Karpas-422 (cell line): ENCODE measurements at regions not wholly inside any gene's neighbourhood (a gene's known extent, or its start where the extent isn't known, plus 50 kb on each side); places are given as distances from the start of the nearest gene placed in this dataset.
A peak's percentile ranks its signal among the peaks of the same experiment; 100 is the strongest.
"Not testable (repeated sequence)": the region's sequence is repeated elsewhere in the genome, so short reads cannot be mapped to it uniquely, and the experiment has no call there.

Experiments used
- DNase-seq: peaks from one replicate; pipeline ENCODE4 v3.0.0-alpha.2; 2015
- H2AFZ ChIP-seq: fragments of 200-600 bp; sonication (generic); 2 replicates; pipeline ENCODE4 v1.6.1; 2014; ENCODE audit warnings: antibody characterized with exemption, low read length, mixed read lengths
- H3K27ac ChIP-seq: fragments of 200-600 bp; sonication (generic); 2 replicates; pipeline ENCODE4 v1.5.1; 2014; ENCODE audit warnings: mild to moderate bottlenecking, low read length, moderate library complexity
- H3K27me3 ChIP-seq: fragments of 200-600 bp; sonication (generic); 2 replicates; pipeline ENCODE4 v1.6.1; 2014; ENCODE audit warnings: low read length, mixed read lengths
- H3K36me3 ChIP-seq: fragments of 200-600 bp; sonication (generic); 2 replicates; pipeline ENCODE4 v1.6.1; 2014; ENCODE audit warnings: low read length, mixed read lengths; ENCODE audit not compliant: insufficient read depth
- H3K4me1 ChIP-seq: fragments of 200-600 bp; sonication (generic); 2 replicates; pipeline ENCODE4 v1.6.1; 2014; ENCODE audit warnings: mild to moderate bottlenecking, low read length, mixed read lengths
- H3K4me2 ChIP-seq: fragments of 200-600 bp; sonication (generic); 2 replicates; pipeline ENCODE4 v1.6.1; 2014; ENCODE audit warnings: low read length, low read depth, mild to moderate bottlenecking; ENCODE audit not compliant: poor library complexity, severe bottlenecking
- H3K4me3 ChIP-seq: fragments of 200-600 bp; sonication (generic); 2 replicates; pipeline ENCODE4 v1.5.1; 2014; ENCODE audit warnings: mild to moderate bottlenecking, antibody characterized with exemption, low read length, mixed read lengths
- H3K79me2 ChIP-seq: fragments of 200-600 bp; sonication (generic); 2 replicates; pipeline ENCODE4 v1.6.1; 2014; ENCODE audit warnings: mild to moderate bottlenecking, low read length, mixed read lengths
- H3K9ac ChIP-seq: fragments of 200-600 bp; sonication (generic); 2 replicates; pipeline ENCODE4 v1.6.0; 2014; ENCODE audit warnings: low read length
- H3K9me2 ChIP-seq: fragments of 200-600 bp; sonication (generic), shearing (Covaris generic); replicated peaks from 2 replicates; pipeline ENCODE4 v1.6.0; 2014; ENCODE audit warnings: mild to moderate bottlenecking, low read length, moderate library complexity; ENCODE audit not compliant: insufficient read depth
- H3K9me3 ChIP-seq: fragments of 300-700, 200-600 bp; sonication (generic); 2 replicates; pipeline ENCODE4 v1.6.1; 2014; ENCODE audit warnings: low read length, mixed read lengths
- H4K20me1 ChIP-seq: fragments of 200-600 bp; sonication (generic); 2 replicates; pipeline ENCODE4 v1.6.1; 2014; ENCODE audit warnings: mild to moderate bottlenecking, antibody characterized with exemption, low read length, low read depth; ENCODE audit not compliant: insufficient read depth

- H3K9ac ChIP-seq, result no peak overlapping the region
Observed at GRCh38 chr14:105710119-105711043, 184.0 kb downstream of the TMEM121 start.

DNA sequence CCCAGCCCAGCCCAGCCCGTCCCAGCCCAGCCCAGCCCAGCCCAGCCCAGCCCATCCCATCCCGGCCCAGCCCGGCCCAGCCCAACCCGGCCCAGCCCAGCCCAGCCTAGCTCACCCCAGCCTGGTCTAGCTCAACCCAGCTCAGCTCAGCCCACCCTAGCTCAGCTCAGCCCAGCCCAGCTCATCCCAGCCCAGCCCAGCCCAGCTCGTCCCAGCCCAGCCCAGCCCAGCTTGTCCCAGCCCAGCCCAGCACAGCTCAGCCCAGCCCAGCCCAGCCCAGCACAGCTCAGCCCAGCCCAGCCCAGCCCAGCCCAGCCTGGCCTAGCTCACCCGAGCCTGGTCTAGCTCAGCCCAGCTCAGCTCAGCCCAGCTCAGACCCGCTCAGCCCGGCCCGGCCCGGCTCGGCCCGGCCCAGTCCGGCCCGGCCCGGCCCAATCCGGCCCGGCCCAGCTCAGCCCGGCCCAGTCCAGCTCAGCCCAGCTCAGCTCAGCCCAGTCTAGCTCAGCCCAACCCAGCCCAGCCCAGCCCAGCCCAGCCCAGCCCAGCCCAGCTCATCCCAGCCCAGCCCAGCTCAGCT is 184.7 kb downstream of the TMEM121 start:
- no peaks in the 10 kb centered on the region for H4K20me1 ChIP-seq
- H3K36me3 ChIP-seq, result no peaks in the 10 kb centered on the region
- H3K4me1 ChIP-seq, result peaks cover 10% of the 10 kb centered on the region
- no peak overlapping the region for H3K4me2 ChIP-seq
- no peaks in the 10 kb centered on the region for H3K27me3 ChIP-seq
- no peaks in the 10 kb centered on the region for H3K9me2 ChIP-seq
- no peaks in the 10 kb centered on the region for H3K79me2 ChIP-seq
- H3K9me3 ChIP-seq, result no peaks in the 10 kb centered on the region
- H3K27ac ChIP-seq, result no peak overlapping the region
- H2AFZ ChIP-seq, result no peak overlapping the region
- no peak overlapping the region for H3K9ac ChIP-seq
- H3K4me3 ChIP-seq, result no peak overlapping the region
- DNase-seq, result no peak

More at GRCh38 chr14:105710119-105711043, 184.0 kb downstream of the TMEM121 start:
- Histone ChIP-seq H3K79me2 (no peaks in the 10 kb centered on the region), H3K4me3 (no peak overlapping the region), H3K27me3 (no peaks in the 10 kb centered on the region), H3K9me2 (no peaks in the 10 kb centered on the region), H4K20me1 (no peaks in the 10 kb centered on the region), H2AFZ (no peak overlapping the region), H3K36me3 (no peaks in the 10 kb centered on the region), H3K4me2 (no peak overlapping the region), H3K9me3 (no peaks in the 10 kb centered on the region), H3K4me1 (peaks cover 18% of the 10 kb centered on the region), H3K27ac (no peak overlapping the region)
- no peak for DNase-seq

DNA sequence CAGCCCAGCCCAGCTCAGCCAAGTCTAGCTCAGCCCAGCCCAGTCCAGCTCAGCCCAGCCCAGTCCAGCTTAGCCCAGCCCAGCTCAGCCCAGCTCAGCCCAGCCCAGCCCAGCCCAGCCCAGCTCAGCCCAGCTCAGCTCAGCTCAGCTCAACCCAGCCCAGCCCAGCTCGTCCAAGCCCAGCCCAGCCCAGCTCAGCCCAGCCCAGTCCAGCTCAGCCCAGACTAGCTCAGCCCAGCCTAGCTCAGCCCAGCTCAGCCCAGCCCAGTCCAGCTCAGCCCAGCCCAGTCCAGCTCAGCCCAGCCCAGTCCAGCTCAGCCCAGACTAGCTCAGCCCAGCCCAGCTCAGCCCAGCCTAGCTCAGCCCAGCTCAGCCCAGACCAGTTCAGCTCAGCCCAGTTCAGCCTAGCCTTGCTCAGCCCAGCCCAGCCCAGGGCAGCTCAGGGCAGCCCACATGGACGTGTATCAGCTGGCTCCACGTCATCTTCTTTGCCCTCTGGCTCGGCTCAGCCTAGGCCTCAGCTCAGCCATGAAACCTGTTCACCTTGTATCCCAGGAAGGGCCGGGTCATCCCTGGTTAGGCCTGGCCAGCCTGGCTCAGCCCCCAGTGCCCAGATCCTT is 185.6 kb downstream of the TMEM121 start:
- Histone ChIP-seq H4K20me1 (no peaks in the 10 kb centered on the region), H2AFZ (no peak overlapping the region), H3K9me3 (no peaks in the 10 kb centered on the region), H3K36me3 (no peaks in the 10 kb centered on the region), H3K4me1 (peaks cover 2% of the 10 kb centered on the region), H3K9ac (no peak overlapping the region), H3K4me2 (no peak overlapping the region), H3K27ac (no peak overlapping the region), H3K27me3 (no peaks in the 10 kb centered on the region), H3K9me2 (no peaks in the 10 kb centered on the region), H3K79me2 (no peaks in the 10 kb centered on the region), H3K4me3 (no peak overlapping the region)
- peak; percentile 42 for DNase-seq

DNA sequence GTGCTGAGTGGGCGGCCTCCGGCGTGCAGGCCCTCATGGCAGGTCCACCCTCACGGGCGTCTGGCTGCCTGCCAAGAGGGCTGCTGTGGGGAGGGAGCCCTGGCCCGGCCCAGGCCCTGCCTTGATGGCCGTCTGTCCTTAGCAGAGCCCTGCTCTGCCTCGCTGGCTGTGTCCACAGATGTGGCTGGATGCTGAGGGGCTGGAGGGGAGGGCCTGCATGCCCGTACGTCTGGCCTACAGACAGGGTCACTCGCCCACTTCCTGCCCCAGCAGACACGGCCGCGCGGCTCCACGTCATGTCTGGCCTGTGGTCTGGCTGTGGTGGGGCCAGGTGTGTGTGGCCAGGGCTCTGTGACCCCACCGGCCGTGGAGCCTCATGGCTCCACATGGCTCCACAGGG is 186.3 kb downstream of the TMEM121 start:
- H3K9me2 ChIP-seq, H3K4me2 ChIP-seq, H3K27ac ChIP-seq, H3K4me1 ChIP-seq, H3K79me2 ChIP-seq, H3K36me3 ChIP-seq, H3K9ac ChIP-seq, H3K4me3 ChIP-seq, H4K20me1 ChIP-seq, DNase-seq, H2AFZ ChIP-seq, H3K9me3 ChIP-seq, H3K27me3 ChIP-seq: not testable (repeated sequence)

GRCh38 chr14:105713160-105713559 is 186.8 kb downstream of the TMEM121 start:
- not testable (repeated sequence) for H3K9me3 ChIP-seq, H3K36me3 ChIP-seq, H3K79me2 ChIP-seq, H3K9ac ChIP-seq, H3K4me2 ChIP-seq, H3K27ac ChIP-seq, H3K4me1 ChIP-seq, H4K20me1 ChIP-seq, DNase-seq, H2AFZ ChIP-seq, H3K9me2 ChIP-seq, H3K27me3 ChIP-seq, H3K4me3 ChIP-seq

DNA sequence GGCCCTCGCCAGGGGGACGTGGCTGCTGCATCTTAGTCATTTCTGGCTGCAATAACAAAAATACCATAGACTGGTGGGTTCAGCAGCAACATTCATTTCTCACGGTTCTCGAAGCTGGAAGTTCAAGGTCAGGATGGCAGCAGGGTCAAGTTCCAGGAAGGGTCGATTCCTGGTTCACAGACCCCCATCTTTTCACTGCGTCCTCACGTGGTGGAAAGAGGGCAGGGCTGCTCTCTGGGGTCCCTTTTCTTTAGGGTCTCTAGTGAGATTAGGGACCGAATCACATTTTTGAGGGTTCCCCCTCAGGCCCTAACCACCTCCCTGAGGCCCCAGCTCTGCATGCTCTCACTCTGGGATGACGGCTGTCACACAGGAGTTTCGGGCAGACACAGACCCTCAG is 187.5 kb downstream of the TMEM121 start:
- not testable (repeated sequence) for H3K79me2 ChIP-seq, H3K4me2 ChIP-seq, H3K4me3 ChIP-seq, H3K27ac ChIP-seq, H3K9me3 ChIP-seq, H3K9me2 ChIP-seq, H3K36me3 ChIP-seq, H2AFZ ChIP-seq, H4K20me1 ChIP-seq, H3K27me3 ChIP-seq, H3K4me1 ChIP-seq, DNase-seq, H3K9ac ChIP-seq

GRCh38 chr14:105718787-105719186 is 192.4 kb downstream of the TMEM121 start:
- H2AFZ ChIP-seq, H3K9me3 ChIP-seq, H3K4me1 ChIP-seq, H3K27me3 ChIP-seq, H3K27ac ChIP-seq, H3K79me2 ChIP-seq, H3K9ac ChIP-seq, H3K9me2 ChIP-seq, H3K4me2 ChIP-seq, H3K4me3 ChIP-seq, H3K36me3 ChIP-seq, DNase-seq, H4K20me1 ChIP-seq: not testable (repeated sequence)

DNA sequence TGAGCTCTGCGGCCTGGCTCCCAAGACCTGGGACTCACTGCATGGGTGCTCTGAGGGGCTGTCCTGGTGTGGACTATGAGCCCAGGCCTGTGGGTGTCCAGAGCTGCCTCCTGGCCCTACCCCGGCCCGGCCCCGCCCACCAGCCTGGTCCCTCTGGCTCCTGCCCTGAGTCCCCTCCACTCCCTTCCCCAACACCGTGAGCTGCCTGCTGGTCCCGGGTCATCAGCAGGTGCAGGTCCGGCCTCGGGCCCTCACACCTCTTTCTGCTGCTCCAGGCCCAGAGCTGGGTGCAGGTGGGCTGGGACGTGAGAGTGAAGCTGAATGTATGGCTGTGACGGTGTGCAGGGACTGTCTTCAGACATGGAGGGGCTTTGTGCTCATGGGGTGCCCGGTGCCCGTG is 193.7 kb downstream of the TMEM121 start:
- H3K4me2 ChIP-seq, H4K20me1 ChIP-seq, H3K4me1 ChIP-seq, H3K27ac ChIP-seq, H2AFZ ChIP-seq, DNase-seq, H3K79me2 ChIP-seq, H3K36me3 ChIP-seq, H3K9me3 ChIP-seq, H3K9me2 ChIP-seq, H3K9ac ChIP-seq, H3K4me3 ChIP-seq, H3K27me3 ChIP-seq: not testable (repeated sequence)
